Esophagus muscularis mucosa (tissue), 3 donors: ENCODE measurements at regions not wholly inside any gene's neighbourhood (a gene's known extent, or its start where the extent isn't known, plus 50 kb on each side); places are given as distances from the start of the nearest gene placed in this dataset.

Source experiments
- CTCF ChIP-seq, 3 experiments: fragments of 200-600 bp in 2 of 3; fragments of 450-650 bp in 1 of 3; sonication (generic) in 2 of 3; IDR thresholded peaks; one replicate each; pipeline ENCODE4 v1.5.1; 2017 to 2019; ENCODE audit warnings: antibody characterized with exemption in 3 of 3, mild to moderate bottlenecking in 2 of 3, moderate library complexity in 1 of 3
- POLR2A ChIP-seq: fragments of 450-650 bp; IDR thresholded peaks from one replicate; pipeline ENCODE4 v1.6.1; 2017; ENCODE audit warnings: antibody characterized with exemption, moderate library complexity, mild to moderate bottlenecking, low read depth
- POLR2AphosphoS5 ChIP-seq, 2 donors: sonication (generic); formaldehyde crosslinking; IDR thresholded peaks; one replicate each; pipeline ENCODE4 v1.6.1; 2017; ENCODE audit warnings: antibody characterized with exemption in 2 of 2

- TF ChIP-seq POLR2AphosphoS5 (IDR thresholded peaks at IDR 0.05) (no peak), POLR2A (no peak), CTCF (IDR thresholded peaks at IDR 0.05) (no peak)
These were observed 120.6 kb downstream of the IRS2 start for GRCh38 chr13:109665781-109666249.
